Activated naive CD8-positive, alpha-beta T cell (primary cell): ENCODE measurements at regions not wholly inside any gene's neighbourhood (a gene's known extent, or its start where the extent isn't known, plus 50 kb on each side); places are given as distances from the start of the nearest gene placed in this dataset.
"Not testable (repeated sequence)": the region's sequence is repeated elsewhere in the genome, so short reads cannot be mapped to it uniquely, and the experiment has no call there.

Source experiments
- H3K27ac Mint-ChIP-seq: one replicate; pipeline ENCODE4 v1.8.0; 2021; ENCODE audit warnings: mixed read lengths
- H3K27me3 Mint-ChIP-seq: one replicate; pipeline ENCODE4 v1.8.0; 2021; ENCODE audit warnings: mixed read lengths
- H3K36me3 Mint-ChIP-seq: one replicate; pipeline ENCODE4 v1.8.0; 2021; ENCODE audit warnings: mixed read lengths
- H3K4me1 Mint-ChIP-seq: one replicate; pipeline ENCODE4 v1.8.0; 2021; ENCODE audit warnings: low read depth, mixed read lengths
- H3K4me3 Mint-ChIP-seq: one replicate; pipeline ENCODE4 v1.8.0; 2021; ENCODE audit warnings: mild to moderate bottlenecking, mixed read lengths
- H3K9me3 Mint-ChIP-seq: one replicate; pipeline ENCODE4 v1.8.0; 2021; ENCODE audit warnings: low read depth, mixed read lengths

DNA sequence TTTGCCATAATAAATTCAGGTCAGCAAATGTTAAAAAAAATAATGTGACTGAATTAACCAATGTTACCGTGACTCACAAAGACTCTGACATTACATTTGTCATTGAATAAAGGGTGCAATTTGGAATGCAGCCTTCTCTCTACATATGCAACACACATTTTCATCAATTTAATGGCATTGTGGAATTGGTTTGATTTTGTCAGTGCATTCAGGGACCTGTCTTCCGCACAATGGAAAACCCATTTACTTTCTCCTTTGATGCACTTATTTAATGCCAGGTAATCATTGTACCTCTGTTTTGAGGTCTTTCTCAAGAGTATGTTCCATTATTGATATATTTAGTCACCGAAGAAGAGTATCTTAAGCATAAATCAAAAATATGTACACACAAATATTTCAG is 1099.3 kb downstream of the SOCS6 start:
- no peaks in the 10 kb centered on the region for H3K9me3 Mint-ChIP-seq
- no peaks in the 10 kb centered on the region for H3K4me1 Mint-ChIP-seq
- H3K4me3 Mint-ChIP-seq, result no peak overlapping the region
- no peak overlapping the region for H3K27ac Mint-ChIP-seq
- H3K27me3 Mint-ChIP-seq, result peaks cover 3% of the 10 kb centered on the region
- no peaks in the 10 kb centered on the region for H3K36me3 Mint-ChIP-seq

- Mint-ChIP-seq H3K27me3 (peaks cover 1% of the 10 kb centered on the region), H3K36me3 (no peaks in the 10 kb centered on the region), H3K9me3 (no peaks in the 10 kb centered on the region), H3K4me3 (no peak overlapping the region), H3K4me1 (no peaks in the 10 kb centered on the region), H3K27ac (no peak overlapping the region)
These were observed 1085.6 kb downstream of the SOCS6 start for GRCh38 chr18:71374294-71375000.

GRCh38 chr18:71371951-71372605 is 1083.2 kb downstream of the SOCS6 start:
- Mint-ChIP-seq H3K36me3 (no peaks in the 10 kb centered on the region), H3K27ac (no peak overlapping the region), H3K4me1 (no peaks in the 10 kb centered on the region), H3K27me3 (peaks cover 1% of the 10 kb centered on the region), H3K4me3 (no peak overlapping the region), H3K9me3 (peaks cover 5% of the 10 kb centered on the region)

- no peaks in the 10 kb centered on the region for H3K4me1 Mint-ChIP-seq
- no peaks in the 10 kb centered on the region for H3K36me3 Mint-ChIP-seq
- H3K9me3 Mint-ChIP-seq, result peaks cover 15% of the 10 kb centered on the region
These were observed 1082.0 kb downstream of the SOCS6 start for GRCh38 chr18:71370671-71371445.

GRCh38 chr18:71370095-71370494 is 1081.2 kb downstream of the SOCS6 start:
- peaks cover 19% of the 10 kb centered on the region for H3K9me3 Mint-ChIP-seq

More at GRCh38 chr18:71370671-71371445, 1082.0 kb downstream of the SOCS6 start:
- peaks cover 1% of the 10 kb centered on the region for H3K27me3 Mint-ChIP-seq
- no peak overlapping the region for H3K4me3 Mint-ChIP-seq
- H3K27ac Mint-ChIP-seq, result no peak overlapping the region

DNA sequence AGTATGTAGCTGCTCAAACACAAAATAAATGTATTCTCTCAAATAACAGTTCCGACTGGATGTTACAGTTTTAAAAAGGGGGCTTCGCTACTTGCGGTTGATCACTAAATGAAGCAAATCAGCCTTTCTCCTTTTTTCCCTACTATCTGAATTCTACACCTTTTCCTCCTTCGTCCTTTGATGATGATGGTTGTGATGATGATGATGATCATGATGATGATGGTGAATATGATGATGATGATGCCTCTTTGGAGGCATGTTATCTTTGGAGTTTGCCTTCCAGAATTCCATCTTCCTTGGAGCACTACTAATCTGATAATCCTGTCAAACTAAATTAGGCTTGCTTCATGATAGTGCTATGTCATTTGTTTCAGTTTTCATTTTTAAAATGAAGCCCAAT is 1073.3 kb downstream of the SOCS6 start:
- Mint-ChIP-seq H3K9me3 (peaks cover 17% of the 10 kb centered on the region), H3K4me3 (no peak overlapping the region), H3K27ac (no peak overlapping the region), H3K36me3 (no peaks in the 10 kb centered on the region), H3K4me1 (no peaks in the 10 kb centered on the region), H3K27me3 (peaks cover 2% of the 10 kb centered on the region)

More at GRCh38 chr18:71370095-71370494, 1081.2 kb downstream of the SOCS6 start:
- Mint-ChIP-seq H3K36me3 (no peaks in the 10 kb centered on the region), H3K27ac (no peak overlapping the region), H3K4me1 (no peaks in the 10 kb centered on the region), H3K4me3 (no peak overlapping the region), H3K27me3 (peaks cover 1% of the 10 kb centered on the region)

DNA sequence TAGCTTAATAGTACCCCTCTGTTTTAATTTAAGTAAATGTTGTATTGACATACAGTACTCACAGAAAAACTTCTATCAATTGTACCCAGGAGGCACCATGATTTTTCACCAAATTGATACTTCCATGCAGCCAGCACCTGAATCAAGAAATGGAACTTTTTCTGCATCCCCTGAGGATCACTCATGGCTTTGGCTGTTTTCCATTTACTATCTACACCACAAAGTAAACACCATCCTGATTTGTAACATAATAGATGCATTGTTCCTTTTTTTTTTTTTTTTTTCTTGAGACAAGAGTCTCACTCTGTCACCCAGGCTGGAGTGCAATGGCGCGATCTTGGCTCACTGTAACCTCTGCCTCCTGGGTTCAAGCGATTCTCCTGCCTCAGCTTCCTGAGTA is 1066.8 kb downstream of the SOCS6 start:
- H3K4me3 Mint-ChIP-seq, H3K9me3 Mint-ChIP-seq, H3K27ac Mint-ChIP-seq, H3K36me3 Mint-ChIP-seq, H3K27me3 Mint-ChIP-seq, H3K4me1 Mint-ChIP-seq: not testable (repeated sequence)

GRCh38 chr18:71352618-71353017 is 1063.8 kb downstream of the SOCS6 start:
- H3K27me3 Mint-ChIP-seq, result no peaks in the 10 kb centered on the region
- H3K9me3 Mint-ChIP-seq, result no peaks in the 10 kb centered on the region
- no peak overlapping the region for H3K27ac Mint-ChIP-seq
- no peak overlapping the region for H3K4me3 Mint-ChIP-seq
- no peaks in the 10 kb centered on the region for H3K4me1 Mint-ChIP-seq
- H3K36me3 Mint-ChIP-seq, result no peaks in the 10 kb centered on the region

DNA sequence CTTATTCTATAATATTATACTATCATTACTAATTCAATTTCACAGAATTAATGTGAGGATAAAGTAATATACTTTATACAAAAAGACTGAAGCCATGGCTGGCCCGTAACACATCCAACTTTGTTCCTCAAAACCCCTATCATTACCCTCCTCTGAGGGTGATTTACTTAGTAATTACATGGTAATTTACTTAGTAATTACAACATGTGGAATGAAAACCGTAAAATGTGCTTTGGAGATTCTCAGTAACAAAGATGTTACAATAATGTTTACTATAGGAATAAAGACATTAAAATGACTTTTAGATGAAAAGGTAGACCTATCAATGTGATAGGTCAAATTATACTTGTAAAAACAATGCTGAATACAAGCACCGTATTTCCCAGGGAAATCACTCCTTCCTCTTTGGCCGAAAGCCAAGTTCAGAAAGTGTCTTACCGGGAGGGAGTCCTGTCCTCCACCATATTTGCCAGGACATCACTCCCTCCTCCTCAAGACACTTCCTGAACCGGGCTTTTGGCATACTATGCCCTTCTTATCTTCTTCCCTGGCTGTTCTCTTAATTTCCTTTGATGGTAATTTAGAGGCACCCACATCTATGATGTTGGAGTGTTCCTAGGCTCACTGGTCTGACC is 1047.8 kb downstream of the SOCS6 start:
- Mint-ChIP-seq H3K27me3 (peaks cover 2% of the 10 kb centered on the region), H3K36me3 (no peaks in the 10 kb centered on the region), H3K4me3 (no peak overlapping the region), H3K27ac (no peak overlapping the region), H3K4me1 (no peaks in the 10 kb centered on the region), H3K9me3 (no peaks in the 10 kb centered on the region)

- no peaks in the 10 kb centered on the region for H3K36me3 Mint-ChIP-seq
- H3K9me3 Mint-ChIP-seq, result peaks cover 5% of the 10 kb centered on the region
- no peaks in the 10 kb centered on the region for H3K4me1 Mint-ChIP-seq
- no peak overlapping the region for H3K4me3 Mint-ChIP-seq
- no peak overlapping the region for H3K27ac Mint-ChIP-seq
- H3K27me3 Mint-ChIP-seq, result no peaks in the 10 kb centered on the region
These were observed 1040.7 kb downstream of the SOCS6 start for GRCh38 chr18:71329563-71329962.

DNA sequence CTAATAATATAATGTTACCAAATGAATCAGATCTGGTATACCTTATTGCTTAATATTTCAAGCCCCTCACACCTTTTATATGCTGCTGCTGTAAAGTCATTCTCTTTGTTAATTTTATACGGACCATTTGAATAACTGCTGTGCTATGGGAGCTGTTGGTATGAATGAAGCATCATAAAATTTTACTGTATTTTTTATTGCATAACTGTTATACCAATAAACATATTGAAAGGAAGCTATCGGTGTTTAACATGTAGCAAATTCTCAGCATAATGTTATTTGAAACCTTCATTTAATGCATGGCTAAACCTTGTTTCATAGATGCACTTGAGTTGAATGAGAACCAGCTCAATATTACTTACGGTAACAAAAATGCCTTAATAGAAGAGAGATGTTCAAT is 1040.3 kb downstream of the SOCS6 start:
- no peaks in the 10 kb centered on the region for H3K27me3 Mint-ChIP-seq
- no peak overlapping the region for H3K27ac Mint-ChIP-seq
- no peaks in the 10 kb centered on the region for H3K36me3 Mint-ChIP-seq
- peaks cover 5% of the 10 kb centered on the region for H3K9me3 Mint-ChIP-seq
- no peak overlapping the region for H3K4me3 Mint-ChIP-seq
- no peaks in the 10 kb centered on the region for H3K4me1 Mint-ChIP-seq

DNA sequence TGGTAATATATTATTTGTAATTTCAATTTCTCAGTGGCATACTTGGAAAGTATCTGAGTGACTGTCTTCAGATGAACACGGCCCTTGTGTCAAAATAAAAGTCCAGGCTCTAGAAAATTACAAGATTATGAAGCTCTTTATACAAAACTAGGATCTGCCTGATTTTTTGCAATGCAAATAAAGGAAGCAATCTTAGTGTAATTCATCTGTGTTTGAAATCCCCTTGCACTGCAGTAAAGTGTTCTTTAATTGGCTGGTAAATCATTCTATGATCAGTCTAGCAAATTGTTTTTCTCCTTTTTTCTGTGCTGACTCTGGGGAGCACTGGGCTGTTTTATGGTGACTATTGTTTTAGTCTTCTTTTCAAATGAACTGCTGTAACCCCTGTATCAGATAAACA is 1039.0 kb downstream of the SOCS6 start:
- H3K27me3 Mint-ChIP-seq, result no peaks in the 10 kb centered on the region
- no peak overlapping the region for H3K27ac Mint-ChIP-seq
- peaks cover 5% of the 10 kb centered on the region for H3K9me3 Mint-ChIP-seq
- H3K4me3 Mint-ChIP-seq, result no peak overlapping the region
- no peaks in the 10 kb centered on the region for H3K4me1 Mint-ChIP-seq
- H3K36me3 Mint-ChIP-seq, result no peaks in the 10 kb centered on the region

DNA sequence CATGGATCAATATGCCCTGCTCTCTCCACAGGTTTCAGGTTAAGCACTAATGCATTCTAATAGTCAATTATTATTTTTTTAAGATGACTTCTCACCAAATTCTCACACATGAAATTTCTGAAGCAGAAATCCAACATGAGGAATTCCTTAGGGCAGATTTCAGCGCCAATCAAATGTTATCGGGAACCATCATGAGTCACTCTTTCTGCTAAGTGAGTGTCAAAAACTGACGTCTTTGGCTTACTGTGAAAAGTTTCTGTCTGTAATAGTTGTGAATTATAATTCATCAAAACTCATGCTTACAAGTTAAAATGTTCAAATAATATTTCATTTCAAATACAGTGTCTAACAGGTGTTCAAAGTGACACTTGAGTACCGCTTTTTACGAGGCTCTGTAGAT is 1038.6 kb downstream of the SOCS6 start:
- peaks cover 5% of the 10 kb centered on the region for H3K9me3 Mint-ChIP-seq
- H3K27ac Mint-ChIP-seq, result no peak overlapping the region
- no peaks in the 10 kb centered on the region for H3K27me3 Mint-ChIP-seq

DNA sequence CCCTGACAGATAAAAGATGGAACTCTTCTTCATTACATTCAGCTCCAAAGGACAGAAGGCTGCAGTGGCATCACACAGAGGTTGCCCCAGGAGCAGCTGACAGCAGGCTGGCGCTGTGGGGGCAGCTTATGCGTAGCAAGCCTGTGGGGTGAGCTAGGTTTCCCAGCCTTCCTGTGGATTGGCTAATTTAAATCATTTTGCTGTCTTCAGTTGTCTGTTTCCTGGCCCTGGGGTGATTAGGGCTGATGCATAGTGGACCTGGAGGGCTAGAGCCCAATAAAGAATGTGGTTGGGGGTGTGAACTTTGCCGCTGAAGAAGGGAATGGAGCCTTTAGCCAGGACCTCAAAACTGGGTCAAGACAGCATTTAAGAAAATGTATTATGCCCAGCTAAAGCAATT is 1038.0 kb downstream of the SOCS6 start:
- Mint-ChIP-seq H3K27ac (no peak overlapping the region), H3K4me1 (no peaks in the 10 kb centered on the region), H3K27me3 (no peaks in the 10 kb centered on the region), H3K9me3 (peaks cover 5% of the 10 kb centered on the region), H3K36me3 (no peaks in the 10 kb centered on the region), H3K4me3 (no peak overlapping the region)

More for the DNA sequence above, 1038.6 kb downstream of the SOCS6 start:
- H3K36me3 Mint-ChIP-seq, result no peaks in the 10 kb centered on the region
- no peaks in the 10 kb centered on the region for H3K4me1 Mint-ChIP-seq
- H3K4me3 Mint-ChIP-seq, result no peak overlapping the region

DNA sequence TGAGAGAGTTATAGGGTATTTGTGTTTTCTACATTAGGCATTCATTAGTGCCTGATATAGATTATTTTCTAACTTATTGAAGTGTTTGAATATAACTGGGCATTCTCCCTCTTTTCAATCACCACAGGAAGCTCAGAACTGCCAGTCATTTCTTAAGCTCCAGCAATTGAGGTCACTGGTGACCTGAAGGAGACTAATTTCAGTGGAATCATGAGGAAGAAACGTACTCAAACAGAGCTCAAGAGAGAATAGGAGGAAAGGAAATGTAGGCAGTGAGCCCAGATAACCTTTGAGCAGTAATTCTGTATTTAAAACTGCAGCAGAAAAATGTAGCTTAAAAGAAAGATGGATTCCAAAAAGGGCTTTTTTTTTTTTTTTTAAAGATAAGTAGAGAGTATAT is 1035.5 kb downstream of the SOCS6 start:
- no peaks in the 10 kb centered on the region for H3K9me3 Mint-ChIP-seq
- no peaks in the 10 kb centered on the region for H3K27me3 Mint-ChIP-seq
- H3K27ac Mint-ChIP-seq, result no peak overlapping the region
- no peaks in the 10 kb centered on the region for H3K4me1 Mint-ChIP-seq
- no peaks in the 10 kb centered on the region for H3K36me3 Mint-ChIP-seq
- no peak overlapping the region for H3K4me3 Mint-ChIP-seq
